ENCODE measurements at regions not wholly inside any gene's neighbourhood (a gene's known extent, or its start where the extent isn't known, plus 50 kb on each side); places are given as distances from the start of the nearest gene placed in this dataset.
"Not testable (repeated sequence)": the region's sequence is repeated elsewhere in the genome, so short reads cannot be mapped to it uniquely, and the experiment has no call there.

- no peak for TF ChIP-seq EZH2 (IDR thresholded peaks at IDR 0.05; ENCODE audit: low read length, missing control alignments)
- Histone ChIP-seq H3K4me3 (replicated peaks in 1 of 4; ENCODE audit: control extremely low read depth in 1 of 4, insufficient read depth in 1 of 4, low read depth in 3 of 4, low read length in 4 of 4) (no peak overlapping the region), H3K36me3 (ENCODE audit: control insufficient read depth, insufficient read depth, low read length) (no peaks in the 10 kb centered on the region)
These were observed 171.7 kb upstream of the FBXO33 start for GRCh38 chr14:39603942-39604341.

DNA sequence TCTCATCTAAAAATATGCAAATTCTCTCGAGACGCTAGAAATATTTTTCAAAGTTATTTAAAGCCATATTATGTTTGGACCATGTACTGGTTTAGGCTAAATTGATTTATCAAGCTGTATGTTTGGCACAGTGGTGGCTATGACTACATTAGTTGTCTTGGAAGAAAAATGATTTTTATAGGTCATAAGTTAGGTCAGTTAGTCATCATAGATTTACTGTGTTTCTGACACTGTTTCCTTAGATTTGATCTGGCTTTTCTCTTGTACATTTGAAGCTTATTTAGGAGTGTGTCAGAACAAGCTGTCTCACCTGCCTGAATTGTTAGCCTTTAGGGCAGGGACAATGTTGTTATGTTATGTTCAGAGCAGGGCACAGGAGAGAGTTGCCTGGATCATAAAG lies 161.1 kb upstream of the FBXO33 start:
- DNase-seq (ENCODE audit: low read depth in 2 of 2): no peak
- no peaks in the 10 kb centered on the region for H3K27me3 ChIP-seq (ENCODE audit: control insufficient read depth, insufficient read depth, low read length)
- no peak overlapping the region for H2AFZ ChIP-seq (ENCODE audit: low read length)
- no peaks in the 10 kb centered on the region for H3K9me3 ChIP-seq (ENCODE audit: control insufficient read depth, insufficient read depth, low read depth, low read length)
- H4K20me1 ChIP-seq (ENCODE audit: control insufficient read depth, extremely low read depth, insufficient read depth, low read length): no peaks in the 10 kb centered on the region
- H3K36me3 ChIP-seq (ENCODE audit: control insufficient read depth, insufficient read depth, low read length): no peaks in the 10 kb centered on the region
- no peaks in the 10 kb centered on the region for H3K4me1 ChIP-seq (ENCODE audit: control insufficient read depth, extremely low read depth, insufficient read depth, low read length)
- H3K27ac ChIP-seq (ENCODE audit: insufficient read depth, low read length): no peak overlapping the region
- TF ChIP-seq, protein P1, sequence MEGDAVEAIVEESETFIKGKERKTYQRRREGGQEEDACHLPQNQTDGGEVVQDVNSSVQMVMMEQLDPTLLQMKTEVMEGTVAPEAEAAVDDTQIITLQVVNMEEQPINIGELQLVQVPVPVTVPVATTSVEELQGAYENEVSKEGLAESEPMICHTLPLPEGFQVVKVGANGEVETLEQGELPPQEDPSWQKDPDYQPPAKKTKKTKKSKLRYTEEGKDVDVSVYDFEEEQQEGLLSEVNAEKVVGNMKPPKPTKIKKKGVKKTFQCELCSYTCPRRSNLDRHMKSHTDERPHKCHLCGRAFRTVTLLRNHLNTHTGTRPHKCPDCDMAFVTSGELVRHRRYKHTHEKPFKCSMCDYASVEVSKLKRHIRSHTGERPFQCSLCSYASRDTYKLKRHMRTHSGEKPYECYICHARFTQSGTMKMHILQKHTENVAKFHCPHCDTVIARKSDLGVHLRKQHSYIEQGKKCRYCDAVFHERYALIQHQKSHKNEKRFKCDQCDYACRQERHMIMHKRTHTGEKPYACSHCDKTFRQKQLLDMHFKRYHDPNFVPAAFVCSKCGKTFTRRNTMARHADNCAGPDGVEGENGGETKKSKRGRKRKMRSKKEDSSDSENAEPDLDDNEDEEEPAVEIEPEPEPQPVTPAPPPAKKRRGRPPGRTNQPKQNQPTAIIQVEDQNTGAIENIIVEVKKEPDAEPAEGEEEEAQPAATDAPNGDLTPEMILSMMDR (conservative IDR thresholded peaks at IDR 0.05 in 1 of 2, IDR thresholded peaks at IDR 0.05 in 1 of 2; ENCODE audit: low read depth in 1 of 2, low read length in 2 of 2): no peak
- TF ChIP-seq EZH2 (IDR thresholded peaks at IDR 0.05; ENCODE audit: low read length, missing control alignments): no peak
- no peak overlapping the region for H3K4me3 ChIP-seq (replicated peaks in 1 of 4; ENCODE audit: control extremely low read depth in 1 of 4, insufficient read depth in 1 of 4, low read depth in 3 of 4, low read length in 4 of 4)
- H3K4me2 ChIP-seq (ENCODE audit: extremely low read depth, insufficient read depth, low read length): no peak overlapping the region
- no peaks in the 10 kb centered on the region for H3K79me2 ChIP-seq (ENCODE audit: control insufficient read depth, insufficient read depth, low read length)
- H3K9ac ChIP-seq (ENCODE audit: insufficient read depth, low read length): no peak overlapping the region

More at GRCh38 chr14:39603942-39604341, 171.7 kb upstream of the FBXO33 start:
- no peak overlapping the region for H3K27ac ChIP-seq (ENCODE audit: insufficient read depth, low read length)
- H3K9me3 ChIP-seq (ENCODE audit: control insufficient read depth, insufficient read depth, low read depth, low read length): no peaks in the 10 kb centered on the region
- H4K20me1 ChIP-seq (ENCODE audit: control insufficient read depth, extremely low read depth, insufficient read depth, low read length): no peaks in the 10 kb centered on the region
- DNase-seq (ENCODE audit: low read depth in 2 of 2): no peak
- H3K4me1 ChIP-seq (ENCODE audit: control insufficient read depth, extremely low read depth, insufficient read depth, low read length): no peaks in the 10 kb centered on the region
- H3K9ac ChIP-seq (ENCODE audit: insufficient read depth, low read length): no peak overlapping the region
- H2AFZ ChIP-seq (ENCODE audit: low read length): no peak overlapping the region
- no peaks in the 10 kb centered on the region for H3K27me3 ChIP-seq (ENCODE audit: control insufficient read depth, insufficient read depth, low read length)
- H3K79me2 ChIP-seq (ENCODE audit: control insufficient read depth, insufficient read depth, low read length): no peaks in the 10 kb centered on the region
- no peak overlapping the region for H3K4me2 ChIP-seq (ENCODE audit: extremely low read depth, insufficient read depth, low read length)

GRCh38 chr14:39592116-39592789 lies 160.0 kb upstream of the FBXO33 start:
- Histone ChIP-seq H3K27me3 (ENCODE audit: control insufficient read depth, insufficient read depth, low read length) (no peaks in the 10 kb centered on the region), H3K4me2 (ENCODE audit: extremely low read depth, insufficient read depth, low read length) (no peak overlapping the region), H4K20me1 (ENCODE audit: control insufficient read depth, extremely low read depth, insufficient read depth, low read length) (no peaks in the 10 kb centered on the region), H2AFZ (ENCODE audit: low read length) (no peak overlapping the region), H3K4me1 (ENCODE audit: control insufficient read depth, extremely low read depth, insufficient read depth, low read length) (no peaks in the 10 kb centered on the region), H3K9me3 (ENCODE audit: control insufficient read depth, insufficient read depth, low read depth, low read length) (no peaks in the 10 kb centered on the region), H3K4me3 (replicated peaks in 1 of 4; ENCODE audit: control extremely low read depth in 1 of 4, insufficient read depth in 1 of 4, low read depth in 3 of 4, low read length in 4 of 4) (no peak overlapping the region), H3K79me2 (ENCODE audit: control insufficient read depth, insufficient read depth, low read length) (no peaks in the 10 kb centered on the region), H3K9ac (ENCODE audit: insufficient read depth, low read length) (no peak overlapping the region), H3K36me3 (ENCODE audit: control insufficient read depth, insufficient read depth, low read length) (no peaks in the 10 kb centered on the region), H3K27ac (ENCODE audit: insufficient read depth, low read length) (no peak overlapping the region)
- DNase-seq (ENCODE audit: low read depth in 2 of 2): no peak
- TF ChIP-seq EZH2 (IDR thresholded peaks at IDR 0.05; ENCODE audit: low read length, missing control alignments): no peak
- TF ChIP-seq, protein P1 (conservative IDR thresholded peaks at IDR 0.05 in 1 of 2, IDR thresholded peaks at IDR 0.05 in 1 of 2; ENCODE audit: low read depth in 1 of 2, low read length in 2 of 2): no peak

DNA sequence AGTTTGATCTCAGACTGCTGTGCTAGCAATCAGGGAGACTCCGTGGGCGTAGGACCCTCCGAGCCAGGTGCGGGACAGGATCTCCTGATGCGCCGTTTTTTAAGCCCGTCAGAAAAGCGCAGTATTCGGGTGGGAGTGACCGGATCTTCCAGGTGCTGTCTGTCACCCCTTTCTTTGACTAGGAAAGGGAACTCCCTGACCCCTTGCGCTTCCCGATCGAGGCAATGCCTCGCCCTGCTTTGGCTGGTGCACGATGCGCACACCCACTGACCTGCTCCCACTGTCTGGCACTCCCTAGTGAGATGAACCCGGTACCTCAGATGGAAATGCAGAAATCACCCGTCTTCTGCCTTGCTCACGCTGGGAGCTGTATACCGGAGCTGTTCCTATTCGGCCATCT lies 157.6 kb upstream of the FBXO33 start:
- H3K79me2 ChIP-seq (ENCODE audit: control insufficient read depth, insufficient read depth, low read length); DNase-seq (ENCODE audit: low read depth in 2 of 2); H3K4me3 ChIP-seq (replicated peaks in 1 of 4; ENCODE audit: control extremely low read depth in 1 of 4, insufficient read depth in 1 of 4, low read depth in 3 of 4, low read length in 4 of 4); H3K4me2 ChIP-seq (ENCODE audit: extremely low read depth, insufficient read depth, low read length); H3K4me1 ChIP-seq (ENCODE audit: control insufficient read depth, extremely low read depth, insufficient read depth, low read length); H3K9ac ChIP-seq (ENCODE audit: insufficient read depth, low read length); H3K36me3 ChIP-seq (ENCODE audit: control insufficient read depth, insufficient read depth, low read length); H4K20me1 ChIP-seq (ENCODE audit: control insufficient read depth, extremely low read depth, insufficient read depth, low read length); H3K9me3 ChIP-seq (ENCODE audit: control insufficient read depth, insufficient read depth, low read depth, low read length); H3K27ac ChIP-seq (ENCODE audit: insufficient read depth, low read length); H2AFZ ChIP-seq (ENCODE audit: low read length); H3K27me3 ChIP-seq (ENCODE audit: control insufficient read depth, insufficient read depth, low read length): not testable (repeated sequence)

Data from fibroblast of lung (primary cell).